HepG2 (cell line): ENCODE measurements at regions not wholly inside any gene's neighbourhood (a gene's known extent, or its start where the extent isn't known, plus 50 kb on each side); places are given as distances from the start of the nearest gene placed in this dataset.

ENCODE experiments used
- ATAC-seq: fragments of 200-7000 bp; cut with Tn5 transposase; 3 replicates; pipeline ENCODE4 v1.9.1; 2020; ENCODE audit warnings: mild to moderate bottlenecking, moderate library complexity
- BruUV-seq: library from RNA; stranded (reverse); fragments of 400-500 nt; replicated peaks from 2 replicates; lab custom pipeline; 2021; lab: Mats Ljungman, UMichigan
- CTCF ChIA-PET: fragments of 300-600 bp; formaldehyde crosslinking; extraction: SDS; loops from one replicate; lab custom pipeline; 2021; ENCODE audit warnings: low total read pairs, inconsistent platforms, low intra/inter-chr PET ratio; lab: Yijun Ruan, JAX
- POLR2A ChIA-PET: fragments of 350-600 bp; sonication (Branson Sonifier 250); formaldehyde crosslinking; loops from one replicate; lab custom pipeline; 2020; ENCODE audit warnings: antibody characterized with exemption, inconsistent platforms; lab: Yijun Ruan, JAX
- DNase-seq: peaks from one replicate; pipeline ENCODE4 v3.0.0-alpha.2; 2015; ENCODE audit warnings: low spot score
- FAIRE-seq: peaks from 3 replicates; lab custom pipeline; 2011; peaks lifted over from hg19 to GRCh38; lab: Jason Lieb, UNC
- H2AFZ ChIP-seq: one replicate; pipeline ENCODE4 v1.6.1; 2011; ENCODE audit warnings: low read length, inconsistent platforms
- H3K27ac ChIP-seq: fragments of 300-600 bp; 3 replicates; pipeline ENCODE4 v1.8.0; 2011; ENCODE audit warnings: mixed run types, mild to moderate bottlenecking, mixed read lengths, low read length, inconsistent platforms; ENCODE audit not compliant: insufficient read depth; ENCODE audit errors: extremely low read length
- H3K27me3 ChIP-seq, 2 experiments: fragments of 200-600 bp in 1 of 2; 2 replicates in 1 of 2; 3 replicates in 1 of 2; pipeline versions ENCODE4 v1.6.0 to v1.8.0; 2011; ENCODE audit warnings: low read length in 2 of 2, mild to moderate bottlenecking in 2 of 2, moderate library complexity in 2 of 2, inconsistent platforms in 1 of 2; ENCODE audit not compliant: insufficient read depth in 2 of 2, control insufficient read depth in 1 of 2
- H3K36me3 ChIP-seq, 2 experiments: fragments of 200-600 bp in 1 of 2; replicated peaks in 1 of 2; 2 replicates in 1 of 2; 3 replicates in 1 of 2; pipeline versions ENCODE4 v1.5.1 to v1.8.0; 2011; ENCODE audit warnings: low read length in 2 of 2, inconsistent platforms in 1 of 2; ENCODE audit not compliant: insufficient read depth in 2 of 2, control insufficient read depth in 1 of 2
- H3K4me1 ChIP-seq: 2 replicates; pipeline ENCODE4 v1.5.1; 2012; ENCODE audit warnings: low read length, inconsistent platforms; ENCODE audit not compliant: insufficient read depth
- H3K4me2 ChIP-seq: 2 replicates; pipeline ENCODE4 v1.6.0; 2011; ENCODE audit warnings: low read depth, low read length, inconsistent platforms
- H3K4me3 ChIP-seq, 3 experiments: fragments of 200-600 bp in 1 of 3; sonication (generic), shearing (Covaris generic) in 1 of 3; replicated peaks in 1 of 3; 2 replicates each; pipeline ENCODE4 v1.5.1; 2011 to 2016; ENCODE audit warnings: low read length in 3 of 3, inconsistent platforms in 2 of 3, low read depth in 2 of 3, mild to moderate bottlenecking in 2 of 3, control low read depth in 1 of 3, mixed read lengths in 1 of 3; ENCODE audit not compliant: insufficient read depth in 1 of 3
- H3K79me2 ChIP-seq: one replicate; pipeline ENCODE4 v1.6.1; 2011; ENCODE audit warnings: low read length, inconsistent platforms; ENCODE audit not compliant: insufficient read depth
- H3K9ac ChIP-seq: 2 replicates; pipeline ENCODE4 v1.6.0; 2011; ENCODE audit warnings: mild to moderate bottlenecking, low read depth, low read length, inconsistent platforms; ENCODE audit not compliant: insufficient read depth
- H3K9me3 ChIP-seq: 2 replicates; pipeline ENCODE4 v1.5.1; 2012; ENCODE audit warnings: mild to moderate bottlenecking, low read length
- H4K20me1 ChIP-seq: 2 replicates; pipeline ENCODE4 v1.6.0; 2011; ENCODE audit warnings: inconsistent platforms, mild to moderate bottlenecking, low read length, moderate library complexity; ENCODE audit not compliant: insufficient read depth
- CBX5 ChIP-seq: sonication (generic); formaldehyde crosslinking; IDR thresholded peaks from 2 replicates; pipeline ENCODE4 v1.4.0; 2020; ENCODE audit warnings: missing genetic modification reagents, borderline replicate concordance
- CERS6 ChIP-seq: sonication (generic); formaldehyde crosslinking; IDR thresholded peaks from 2 replicates; pipeline ENCODE4 v1.5.0; 2020; ENCODE audit warnings: missing genetic modification reagents
- DRAP1 ChIP-seq: IDR thresholded peaks from 2 replicates; pipeline ENCODE4 v1.6.1; 2016; ENCODE audit warnings: missing genetic modification reagents, missing compliant biosample characterization
- ELF1 ChIP-seq: sonication (generic); formaldehyde crosslinking; IDR thresholded peaks from 2 replicates; pipeline ENCODE4 v1.4.0; 2020; ENCODE audit warnings: missing genetic modification reagents
- MEIS2 ChIP-seq: sonication (generic); formaldehyde crosslinking; IDR thresholded peaks from 2 replicates; pipeline ENCODE4 v1.9.0; 2021; ENCODE audit warnings: mild to moderate bottlenecking, missing genetic modification reagents
- NR1H2 ChIP-seq: sonication (generic); formaldehyde crosslinking; IDR thresholded peaks from 2 replicates; pipeline ENCODE4 v1.8.1; 2022; ENCODE audit warnings: low read depth, missing genetic modification reagents, borderline replicate concordance
- PHF8 ChIP-seq: sonication (generic); formaldehyde crosslinking; IDR thresholded peaks from 2 replicates; pipeline ENCODE4 v1.5.0; 2020; ENCODE audit warnings: missing genetic modification reagents
- SRF ChIP-seq: IDR thresholded peaks from 2 replicates; pipeline ENCODE4 v1.6.1; 2011; ENCODE audit warnings: mild to moderate bottlenecking, low read depth, low read length, moderate library complexity
- ZNF17 ChIP-seq: sonication (generic); formaldehyde crosslinking; IDR thresholded peaks from 2 replicates; pipeline ENCODE4 v1.5.0; 2020; ENCODE audit warnings: mild to moderate bottlenecking, missing genetic modification reagents
- ZNF230 ChIP-seq: sonication (generic); formaldehyde crosslinking; IDR thresholded peaks from 2 replicates; pipeline ENCODE4 v1.4.0; 2020; ENCODE audit warnings: mild to moderate bottlenecking, missing genetic modification reagents
- ZNF546 ChIP-seq: sonication (generic); formaldehyde crosslinking; conservative IDR thresholded peaks from 2 replicates; pipeline ENCODE4 v1.8.1; 2023; ENCODE audit warnings: mild to moderate bottlenecking, missing genetic modification reagents
- ZNF549 ChIP-seq: sonication (generic); formaldehyde crosslinking; IDR thresholded peaks from 2 replicates; pipeline ENCODE4 v1.5.0; 2020; ENCODE audit warnings: missing genetic modification reagents
- WGBS: methylation state at CpG from one replicate; pipeline ENCODE4 v1.1.6; 2017; ENCODE audit warnings: low lambda C conversion rate; 5-methylcytosine and 5-hydroxymethylcytosine counted together
- in situ Hi-C: cut with HindIII; loops from 2 replicates; pipeline ENCODE4 v1.10.0; 2017; ENCODE audit warnings: low pct_unique_long_range_greater_than_20kb; ENCODE audit not compliant: extremely low pct_ligation_motif_present
- intact Hi-C: fragments of 100-400 bp; cut with micrococcal nuclease; formaldehyde crosslinking; loops from one replicate; pipeline ENCODE4 v1.10.0; 2022; ENCODE audit not compliant: unreplicated experiment
- TF ChIP-seq, protein P1 (sequence below): IDR thresholded peaks from 2 replicates; pipeline ENCODE4 v1.6.1; 2016; ENCODE audit warnings: mild to moderate bottlenecking
- TF ChIP-seq, protein P2 (sequence below): sonication (generic); formaldehyde crosslinking; conservative IDR thresholded peaks from 2 replicates; pipeline ENCODE4 v1.4.0; 2020; ENCODE audit warnings: mild to moderate bottlenecking, missing genetic modification reagents, moderate library complexity

DNA sequence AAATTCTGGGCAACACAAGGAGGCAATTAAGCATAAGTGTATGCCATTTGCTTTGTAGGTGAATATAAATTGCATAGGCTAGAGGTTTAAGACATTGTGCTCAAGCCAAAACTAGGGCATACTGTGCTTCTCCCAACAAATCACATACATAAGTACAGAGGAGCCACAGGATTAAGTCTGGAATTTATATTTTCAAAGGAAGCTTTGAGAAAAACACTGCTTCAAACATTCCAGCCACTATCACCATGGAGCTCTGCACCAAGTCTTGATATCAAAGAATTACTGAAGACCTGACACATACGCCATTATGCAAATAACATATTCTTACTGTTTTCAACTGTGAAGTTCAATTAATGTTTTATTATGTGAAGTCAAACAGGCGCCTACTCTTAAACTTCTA lies 119.4 kb upstream of the NPHP3 start:
- TF ChIP-seq ZNF17: no peak
- no peak for TF ChIP-seq ZNF546 (CRISPR knock-in tag)
- TF ChIP-seq MEIS2 (CRISPR knock-in tag): no peak
- no peaks in the 10 kb centered on the region for H3K9me3 ChIP-seq
- no peaks in the 10 kb centered on the region for H3K27me3 ChIP-seq
- intact Hi-C loops: no loop called here
- H4K20me1 ChIP-seq: no peaks in the 10 kb centered on the region
- no peak overlapping the region for H3K9ac ChIP-seq
- no peak overlapping the region for H3K4me2 ChIP-seq
- no peaks in the 10 kb centered on the region for H3K36me3 ChIP-seq
- ATAC-seq (no peak), FAIRE-seq (no peak), DNase-seq (no peak)
- no peak overlapping the region for H3K27ac ChIP-seq
- ChIA-PET CTCF (no interaction called here), POLR2A (no interaction called here)
- no TSS peak for BruUV-seq
- H3K79me2 ChIP-seq: no peaks in the 10 kb centered on the region
- no peaks in the 10 kb centered on the region for H3K4me1 ChIP-seq
- no peak overlapping the region for H3K4me3 ChIP-seq
- in situ Hi-C loops: no loop called here
- 30% methylated on average over 2 of the region's 2 CpGs for WGBS
- H2AFZ ChIP-seq: no peak overlapping the region

GRCh38 chr3:132840201-132840700 lies 118.0 kb upstream of the NPHP3 start:
- CTCF ChIA-PET: no interaction called here
- no peak overlapping the region for H3K4me2 ChIP-seq
- H3K27ac ChIP-seq: no peak overlapping the region
- no TSS peak for BruUV-seq
- FAIRE-seq: no peak
- intact Hi-C loops (no loop called here), in situ Hi-C loops (no loop called here)
- H3K27me3 ChIP-seq: no peaks in the 10 kb centered on the region
- no peaks in the 10 kb centered on the region for H3K4me1 ChIP-seq
- no peak for DNase-seq
- POLR2A ChIA-PET: no interaction called here
- no peaks in the 10 kb centered on the region for H3K79me2 ChIP-seq
- H3K9ac ChIP-seq: no peak overlapping the region
- no peaks in the 10 kb centered on the region for H4K20me1 ChIP-seq
- no peaks in the 10 kb centered on the region for H3K9me3 ChIP-seq
- H2AFZ ChIP-seq: no peak overlapping the region
- no peaks in the 10 kb centered on the region for H3K36me3 ChIP-seq
- no peak overlapping the region for H3K4me3 ChIP-seq
- ATAC-seq: no peak
- 0% methylated on average over 2 of the region's 3 CpGs for WGBS
- TF ChIP-seq ELF1 (CRISPR knock-in tag) (no peak), PHF8 (CRISPR knock-in tag) (no peak), SRF (no peak), CERS6 (CRISPR knock-in tag) (no peak), CBX5 (CRISPR knock-in tag) (no peak), ZNF549 (CRISPR knock-in tag) (no peak), ZNF230 (CRISPR knock-in tag) (no peak), DRAP1 (CRISPR knock-in tag) (no peak), NR1H2 (CRISPR knock-in tag) (no peak)
- TF ChIP-seq, protein P1, sequence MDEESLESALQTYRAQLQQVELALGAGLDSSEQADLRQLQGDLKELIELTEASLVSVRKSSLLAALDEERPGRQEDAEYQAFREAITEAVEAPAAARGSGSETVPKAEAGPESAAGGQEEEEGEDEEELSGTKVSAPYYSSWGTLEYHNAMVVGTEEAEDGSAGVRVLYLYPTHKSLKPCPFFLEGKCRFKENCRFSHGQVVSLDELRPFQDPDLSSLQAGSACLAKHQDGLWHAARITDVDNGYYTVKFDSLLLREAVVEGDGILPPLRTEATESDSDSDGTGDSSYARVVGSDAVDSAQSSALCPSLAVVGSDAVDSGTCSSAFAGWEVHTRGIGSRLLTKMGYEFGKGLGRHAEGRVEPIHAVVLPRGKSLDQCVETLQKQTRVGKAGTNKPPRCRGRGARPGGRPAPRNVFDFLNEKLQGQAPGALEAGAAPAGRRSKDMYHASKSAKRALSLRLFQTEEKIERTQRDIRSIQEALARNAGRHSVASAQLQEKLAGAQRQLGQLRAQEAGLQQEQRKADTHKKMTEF: no peak
- TF ChIP-seq, protein P2, sequence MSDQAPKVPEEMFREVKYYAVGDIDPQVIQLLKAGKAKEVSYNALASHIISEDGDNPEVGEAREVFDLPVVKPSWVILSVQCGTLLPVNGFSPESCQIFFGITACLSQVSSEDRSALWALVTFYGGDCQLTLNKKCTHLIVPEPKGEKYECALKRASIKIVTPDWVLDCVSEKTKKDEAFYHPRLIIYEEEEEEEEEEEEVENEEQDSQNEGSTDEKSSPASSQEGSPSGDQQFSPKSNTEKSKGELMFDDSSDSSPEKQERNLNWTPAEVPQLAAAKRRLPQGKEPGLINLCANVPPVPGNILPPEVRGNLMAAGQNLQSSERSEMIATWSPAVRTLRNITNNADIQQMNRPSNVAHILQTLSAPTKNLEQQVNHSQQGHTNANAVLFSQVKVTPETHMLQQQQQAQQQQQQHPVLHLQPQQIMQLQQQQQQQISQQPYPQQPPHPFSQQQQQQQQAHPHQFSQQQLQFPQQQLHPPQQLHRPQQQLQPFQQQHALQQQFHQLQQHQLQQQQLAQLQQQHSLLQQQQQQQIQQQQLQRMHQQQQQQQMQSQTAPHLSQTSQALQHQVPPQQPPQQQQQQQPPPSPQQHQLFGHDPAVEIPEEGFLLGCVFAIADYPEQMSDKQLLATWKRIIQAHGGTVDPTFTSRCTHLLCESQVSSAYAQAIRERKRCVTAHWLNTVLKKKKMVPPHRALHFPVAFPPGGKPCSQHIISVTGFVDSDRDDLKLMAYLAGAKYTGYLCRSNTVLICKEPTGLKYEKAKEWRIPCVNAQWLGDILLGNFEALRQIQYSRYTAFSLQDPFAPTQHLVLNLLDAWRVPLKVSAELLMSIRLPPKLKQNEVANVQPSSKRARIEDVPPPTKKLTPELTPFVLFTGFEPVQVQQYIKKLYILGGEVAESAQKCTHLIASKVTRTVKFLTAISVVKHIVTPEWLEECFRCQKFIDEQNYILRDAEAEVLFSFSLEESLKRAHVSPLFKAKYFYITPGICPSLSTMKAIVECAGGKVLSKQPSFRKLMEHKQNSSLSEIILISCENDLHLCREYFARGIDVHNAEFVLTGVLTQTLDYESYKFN (CRISPR knock-in tag): no peak
